NCI-H187 (cell line): ENCODE measurements at regions not wholly inside any gene's neighbourhood (a gene's known extent, or its start where the extent isn't known, plus 50 kb on each side); places are given as distances from the start of the nearest gene placed in this dataset.

ENCODE experiments used
- DNase-seq, 2 experiments: peaks; one replicate each; lab custom pipeline; 2025; lab: John Stamatoyannopoulos, UW

DNA sequence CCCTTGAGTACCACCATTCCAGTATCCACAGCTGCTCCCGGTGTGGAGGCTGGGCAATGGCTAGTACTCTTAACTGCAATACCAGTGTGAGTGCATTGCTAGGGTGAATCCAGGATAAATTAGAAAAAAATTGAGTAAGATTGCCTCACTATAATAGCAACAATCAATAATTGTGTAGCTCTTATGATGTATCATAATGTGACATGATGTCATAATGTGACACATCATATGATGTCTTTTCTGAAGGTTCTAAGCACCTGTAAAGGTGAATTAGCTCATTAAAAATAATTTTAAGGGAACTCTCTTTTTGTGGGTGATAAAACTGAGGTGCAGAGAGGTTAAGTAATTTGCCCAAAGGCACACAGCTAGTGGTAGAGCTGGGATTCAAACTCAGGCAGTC lies 424.4 kb downstream of the HLX start:
- no peak for DNase-seq

DNA sequence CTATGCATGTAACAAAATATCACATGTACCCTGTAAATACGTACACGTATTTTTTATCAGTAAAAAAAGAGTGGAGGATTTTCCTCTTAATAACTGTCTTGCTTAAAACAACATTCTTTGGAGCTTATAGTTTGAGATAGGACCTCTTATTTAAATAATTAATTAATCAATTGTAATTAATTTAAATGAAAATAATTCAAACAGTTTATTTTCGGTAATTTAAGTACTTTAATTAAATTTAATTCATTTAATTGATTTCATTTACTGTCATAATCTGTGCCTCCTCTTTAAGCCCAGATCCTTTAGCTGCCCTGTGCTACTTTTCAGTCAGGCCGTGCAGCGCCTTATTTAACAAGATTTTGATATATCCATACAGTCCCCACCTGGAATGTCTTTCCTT lies 427.0 kb downstream of the HLX start:
- no peak for DNase-seq

DNA sequence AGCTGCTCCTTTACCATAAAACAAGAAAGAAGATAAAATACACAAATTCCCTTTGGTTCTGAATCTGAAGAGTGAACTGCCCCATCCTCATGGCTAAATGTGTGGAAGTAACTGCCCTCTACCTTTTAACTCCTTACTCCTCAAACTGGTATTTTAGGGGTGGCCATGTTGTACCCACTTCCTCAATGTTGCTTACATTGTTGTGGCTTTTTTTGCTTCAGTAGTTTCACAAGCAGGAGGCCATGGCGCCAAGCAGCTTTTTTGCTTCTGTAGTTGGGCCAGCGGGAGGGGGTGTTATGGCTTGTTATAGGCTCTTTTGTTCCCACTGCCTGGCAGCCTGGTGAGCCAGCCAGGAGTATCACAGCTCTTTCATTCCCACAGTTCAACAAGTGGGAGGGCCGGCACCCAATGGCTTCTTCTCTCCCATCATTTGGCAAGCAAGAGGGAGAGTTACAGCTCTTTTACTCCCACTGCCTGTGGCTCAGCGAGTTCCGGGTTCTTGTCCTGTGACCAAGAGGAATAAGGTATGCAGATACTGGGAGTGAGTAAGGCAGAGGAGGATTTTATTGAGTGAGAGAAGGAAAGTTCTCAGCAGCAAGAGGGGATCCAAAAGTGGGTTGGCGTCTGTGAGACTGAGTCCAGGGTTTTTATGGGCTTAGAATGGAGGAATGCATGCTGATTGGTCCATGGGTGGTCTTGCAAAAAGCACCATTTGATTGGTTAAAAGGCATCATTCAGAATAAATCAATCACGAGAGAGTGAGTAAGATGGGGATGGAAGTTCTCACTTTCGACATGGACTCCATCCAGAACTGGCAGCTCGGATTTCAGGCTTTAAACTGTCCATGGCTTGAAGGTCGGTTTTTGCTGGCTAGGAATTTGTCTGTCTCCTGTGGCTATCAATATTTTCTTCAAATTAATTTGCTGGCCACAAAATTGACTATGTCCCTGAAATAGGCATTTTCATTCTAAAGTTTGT lies 429.6 kb downstream of the HLX start:
- no peak for DNase-seq

DNA sequence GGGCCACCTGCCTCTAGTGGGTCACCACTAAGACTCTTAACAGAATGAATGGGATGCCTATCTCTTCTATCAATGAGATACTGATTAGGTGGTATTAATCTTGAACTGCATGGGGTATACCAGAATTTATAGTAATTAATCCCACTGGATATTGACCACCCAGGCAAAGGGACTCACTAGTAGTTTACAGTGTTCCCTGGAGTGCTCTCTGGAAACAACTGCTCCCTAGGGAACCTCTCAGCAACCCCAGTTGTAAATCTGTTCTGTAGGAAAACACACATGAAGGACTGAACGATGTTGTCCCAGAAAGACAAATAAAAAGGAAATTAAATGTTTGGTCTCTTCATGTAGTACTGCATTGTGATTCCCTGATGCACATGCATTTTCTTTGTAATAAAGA lies 430.5 kb downstream of the HLX start:
- DNase-seq = no peak

DNA sequence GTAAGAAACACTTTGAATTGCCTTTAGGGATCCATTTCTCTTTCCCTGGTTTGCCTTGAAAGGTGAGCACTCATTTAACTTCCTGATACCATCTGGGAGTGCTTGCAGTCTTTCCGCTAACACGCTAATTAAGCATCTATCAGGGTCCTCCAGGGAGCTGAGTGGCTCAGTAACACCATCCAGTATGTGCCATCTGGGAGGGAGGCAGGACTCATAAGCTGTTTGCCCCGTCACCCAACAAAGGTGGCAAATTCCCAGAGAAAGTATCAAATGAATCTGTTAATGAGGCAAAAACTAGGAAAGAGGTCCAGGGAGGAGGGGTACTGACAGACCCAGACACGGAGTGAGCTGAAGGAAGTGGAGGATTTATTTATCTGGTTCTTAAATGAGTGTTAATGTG lies 430.9 kb downstream of the HLX start:
- no peak for DNase-seq

DNA sequence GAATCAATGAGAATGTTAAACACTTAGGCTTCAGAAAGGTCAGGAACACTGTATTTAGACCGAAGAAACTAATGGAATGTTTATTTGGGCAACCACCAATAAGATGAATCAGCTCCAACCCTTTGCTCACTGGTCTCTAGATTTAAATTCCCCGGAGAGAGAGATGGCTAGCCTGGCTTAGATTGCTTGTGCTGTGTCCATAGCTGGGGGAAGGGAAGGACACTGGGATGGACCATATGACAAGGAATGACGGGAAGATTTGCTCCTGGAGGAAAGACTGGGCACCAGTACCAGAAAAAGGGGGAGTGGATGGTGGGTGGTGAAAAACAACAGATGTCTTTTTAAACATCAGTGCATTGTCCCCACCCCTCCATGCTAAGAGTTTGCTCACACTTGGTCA lies 426.6 kb downstream of the DUSP10 start:
- DNase-seq = no peak

DNA sequence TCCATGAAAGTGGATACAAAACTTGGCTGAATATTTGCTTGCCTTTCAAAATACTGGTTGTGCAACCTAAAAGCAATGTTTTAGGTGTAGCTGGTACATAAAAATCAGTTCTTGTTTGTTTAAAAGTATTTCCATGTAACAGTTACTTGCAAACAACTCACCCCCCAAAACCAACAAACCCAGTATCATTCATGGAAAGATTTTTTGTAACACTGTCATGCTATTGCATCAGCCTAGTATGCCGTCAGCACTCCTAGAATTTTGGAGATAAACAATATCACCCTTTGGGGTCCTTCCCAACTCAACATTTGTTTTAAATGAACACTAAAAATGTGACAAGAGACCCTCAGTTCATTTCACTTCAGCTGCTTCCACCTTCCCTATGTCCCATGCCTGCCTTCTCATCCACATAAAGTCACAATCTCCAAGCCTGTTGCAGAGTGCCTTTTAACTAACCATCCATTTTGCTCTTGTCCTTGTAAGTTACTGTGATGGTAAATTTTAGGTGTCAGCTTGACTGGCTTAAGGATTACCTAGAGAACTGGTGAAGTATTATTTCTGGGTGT lies 425.3 kb downstream of the DUSP10 start:
- DNase-seq = no peak

DNA sequence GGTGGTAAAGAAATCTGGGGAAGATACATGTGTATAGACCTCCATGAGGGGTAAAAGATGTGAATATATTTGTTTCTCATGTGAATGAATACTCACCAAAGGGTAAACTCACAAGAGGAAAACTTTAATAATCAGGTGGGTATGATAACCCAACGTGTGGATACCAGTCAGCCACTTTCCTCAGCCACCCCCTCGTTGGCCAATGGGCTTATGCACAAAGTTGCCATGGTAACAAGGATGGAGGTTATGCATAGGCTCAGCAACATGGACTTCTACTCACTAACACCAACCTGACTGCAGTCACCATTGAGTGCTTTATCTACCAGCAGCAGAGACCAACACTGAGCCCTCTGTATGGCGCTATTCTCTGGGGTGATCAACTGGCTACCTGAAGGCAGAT lies 424.4 kb downstream of the DUSP10 start:
- no peak for DNase-seq

DNA sequence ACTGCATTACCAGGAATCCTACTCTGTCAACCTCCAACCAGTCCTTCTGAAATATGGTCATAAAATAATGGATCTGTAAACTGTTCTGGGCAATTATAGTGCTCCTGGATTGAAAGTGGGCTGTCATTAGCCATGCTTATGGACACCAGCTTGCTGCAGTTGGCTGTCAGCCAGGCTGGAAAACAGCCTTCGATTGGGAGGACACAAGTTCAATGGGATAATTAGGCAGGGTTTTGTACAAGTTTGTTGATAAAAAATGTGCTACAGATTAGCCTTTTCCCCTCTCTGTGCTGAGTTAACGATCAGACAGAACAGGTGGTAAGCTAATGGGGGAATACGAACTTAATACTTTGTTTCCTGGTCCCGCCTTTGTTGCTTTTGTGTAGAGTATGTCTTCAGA lies 413.9 kb downstream of the DUSP10 start:
- peak in 1 of 2 experiments; percentile 15 for DNase-seq

DNA sequence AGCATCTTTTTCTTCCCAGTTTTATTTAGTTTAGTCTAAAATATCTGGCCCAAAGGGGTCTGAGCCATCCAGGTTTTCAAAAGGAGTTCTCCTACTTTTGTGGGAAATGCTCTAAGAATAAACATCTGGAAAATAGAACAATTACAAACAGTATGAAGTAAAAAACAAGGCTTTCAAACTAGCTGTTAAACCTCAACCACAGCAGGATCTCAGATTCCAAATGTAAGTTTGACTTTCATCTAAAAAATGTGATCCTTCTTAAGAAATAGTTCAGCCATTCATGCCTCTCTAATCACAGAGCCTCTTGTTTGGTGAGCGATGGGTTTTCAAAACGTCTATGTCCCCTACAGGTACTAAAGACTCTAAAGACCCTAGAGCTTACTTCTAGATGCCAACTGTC lies 413.5 kb downstream of the DUSP10 start:
- no peak for DNase-seq

DNA sequence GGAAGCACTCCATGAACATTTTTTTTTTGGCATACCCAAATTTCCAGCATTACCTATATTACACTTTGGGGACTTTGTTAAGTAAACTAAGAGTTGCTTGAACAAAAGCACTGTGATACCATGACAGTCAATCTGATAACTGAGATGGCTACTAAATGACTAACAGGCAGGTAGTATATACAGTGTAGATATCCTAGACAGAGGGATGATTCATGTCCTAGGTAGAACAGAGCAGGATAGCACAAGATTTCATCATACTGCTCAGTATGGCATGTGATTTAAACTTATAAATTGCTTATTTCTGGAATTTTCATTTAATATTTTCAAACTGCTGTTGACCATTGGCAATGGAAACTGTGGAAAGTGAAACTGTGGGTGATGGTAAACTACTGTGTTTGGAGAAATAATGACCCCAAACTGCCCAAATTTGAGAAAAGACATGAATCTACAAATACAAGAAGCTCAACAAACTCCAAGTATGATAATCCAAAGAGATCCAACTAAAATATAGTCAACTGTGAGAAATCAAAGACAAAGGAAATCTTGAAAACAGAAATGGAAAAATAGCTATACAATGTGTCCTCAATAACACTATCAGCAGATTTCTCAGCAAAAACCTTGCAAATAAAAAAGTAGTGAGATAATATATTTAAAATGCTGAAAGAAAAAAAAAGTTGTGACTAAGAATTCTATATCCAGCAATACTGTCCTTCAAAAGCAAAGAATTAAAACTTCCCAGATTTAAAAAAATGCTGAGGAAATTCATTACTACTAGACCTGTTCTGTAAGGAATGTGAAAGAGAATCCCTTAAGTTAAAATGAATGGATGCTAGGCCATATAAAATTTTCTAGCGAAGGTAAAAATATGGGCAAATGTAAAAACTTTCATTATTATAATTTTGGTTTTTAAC lies 410.4 kb downstream of the DUSP10 start:
- DNase-seq = no peak

DNA sequence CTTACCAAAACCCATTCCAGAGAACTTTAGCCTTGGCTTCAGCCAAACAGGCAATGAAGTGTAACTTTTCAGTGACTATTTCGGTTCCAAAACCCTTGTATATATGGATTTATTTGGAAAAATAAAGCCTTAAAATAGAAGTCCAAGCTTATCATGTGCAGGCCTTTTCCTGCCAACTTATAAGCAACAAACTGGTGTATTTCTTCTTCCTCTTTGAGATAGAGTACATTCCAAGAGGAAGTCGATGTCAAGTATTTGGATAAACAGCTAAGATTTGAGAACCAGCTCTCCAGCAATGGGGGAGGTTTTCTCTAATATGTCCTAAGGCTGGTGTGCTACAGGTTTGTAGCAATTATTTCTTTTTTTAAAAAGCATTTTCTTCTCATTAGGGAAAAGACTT lies 407.8 kb downstream of the DUSP10 start:
- DNase-seq = no peak

DNA sequence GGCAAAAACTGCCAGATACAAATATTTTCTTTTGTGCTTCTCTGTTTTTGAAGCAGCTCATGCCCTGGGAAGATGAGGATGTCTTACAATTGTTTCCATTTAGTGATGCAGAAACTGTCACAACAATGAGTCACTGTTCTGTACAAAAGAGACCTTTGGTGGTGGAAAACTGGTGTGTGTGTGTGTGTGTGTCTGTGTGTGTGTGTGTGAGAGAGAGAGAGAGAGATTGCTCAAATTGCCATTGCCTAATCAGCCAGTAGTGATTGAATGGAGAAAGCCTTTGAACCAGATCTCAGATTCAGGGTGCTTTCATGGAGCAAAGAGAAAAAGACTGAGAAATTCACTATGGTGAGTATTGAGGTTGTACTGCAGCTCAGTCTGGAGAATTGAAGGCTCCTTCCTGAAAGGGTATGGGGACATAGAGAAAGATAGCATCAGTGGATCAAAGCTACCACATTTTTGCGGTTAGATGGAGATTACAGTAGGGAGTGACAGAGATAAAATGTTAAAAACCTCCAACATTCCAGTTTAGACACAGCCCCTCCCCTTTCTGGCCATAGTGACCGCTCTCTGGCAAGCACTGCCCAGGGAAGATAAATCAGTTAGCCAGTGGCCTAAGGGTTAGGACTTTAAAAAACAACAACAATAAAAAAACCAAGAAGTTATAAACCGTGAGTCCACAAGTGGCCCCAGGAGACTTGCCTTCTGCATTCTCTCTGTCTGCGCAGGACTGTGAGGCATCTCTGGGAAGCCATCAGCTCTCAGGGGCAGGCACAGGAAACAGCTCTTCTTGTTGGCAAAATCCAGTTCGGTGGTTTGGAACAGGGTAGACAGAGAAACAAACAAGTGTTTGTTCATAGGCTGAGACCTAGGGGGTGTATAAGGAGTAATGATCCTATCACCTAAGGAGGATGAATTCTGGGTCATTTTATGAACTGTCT lies 406.5 kb downstream of the DUSP10 start:
- DNase-seq = no peak

DNA sequence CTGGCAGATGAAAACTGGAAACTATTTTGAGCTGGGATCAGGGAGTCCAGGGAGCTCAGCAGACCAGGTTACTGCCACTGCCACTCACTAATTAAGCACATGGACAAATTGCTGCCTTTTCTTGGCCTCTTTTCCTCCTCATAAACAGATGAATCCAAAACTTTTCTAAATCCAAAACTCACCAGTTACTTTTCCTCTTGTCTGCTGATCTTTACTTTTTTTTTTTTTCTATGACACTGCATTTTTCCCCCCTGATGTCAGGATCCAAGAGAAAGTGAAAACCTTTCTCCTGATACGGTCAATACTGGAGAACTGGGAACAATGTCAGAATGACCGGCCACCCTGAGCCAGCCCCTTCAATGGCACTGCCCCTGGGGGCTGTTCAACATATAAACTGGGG lies 405.8 kb downstream of the DUSP10 start:
- DNase-seq = no peak

DNA sequence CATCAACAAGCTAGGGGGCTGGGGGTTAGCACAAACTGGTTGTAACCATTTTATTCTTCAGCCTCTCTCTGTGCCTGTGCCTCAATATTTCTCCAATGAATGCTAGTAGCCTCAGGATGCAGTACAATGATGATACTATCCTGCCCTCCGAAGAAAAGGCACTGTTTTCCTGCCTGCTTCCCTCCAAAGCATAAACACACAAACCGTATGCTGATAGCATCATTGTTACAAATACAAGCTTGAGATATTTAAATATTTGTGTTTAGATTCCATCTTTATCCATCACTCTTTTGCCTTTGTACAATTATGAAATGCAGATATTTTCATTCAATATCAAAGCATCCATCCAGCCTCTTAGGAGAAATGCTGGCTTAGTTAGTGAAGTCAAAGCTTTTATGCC lies 404.8 kb downstream of the DUSP10 start:
- no peak for DNase-seq

DNA sequence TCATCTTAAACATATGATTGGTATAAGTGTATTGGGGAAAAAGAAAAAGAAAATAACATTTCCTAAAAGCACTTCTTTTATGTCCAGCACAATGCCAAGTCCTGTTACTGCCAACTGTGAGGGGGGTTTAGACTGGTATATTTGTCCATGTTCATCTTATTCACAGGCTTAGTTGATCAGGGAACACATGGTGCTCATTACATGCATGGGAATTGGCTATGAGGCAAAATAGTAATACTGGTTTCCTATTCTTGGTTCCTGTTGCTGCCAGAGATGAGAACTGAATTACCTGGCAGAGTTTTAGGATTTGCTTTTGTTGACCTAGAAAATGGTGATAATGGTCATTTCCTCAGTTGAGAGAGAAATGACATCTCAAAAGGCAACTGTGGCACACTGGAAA lies 398.8 kb downstream of the DUSP10 start:
- DNase-seq = no peak

DNA sequence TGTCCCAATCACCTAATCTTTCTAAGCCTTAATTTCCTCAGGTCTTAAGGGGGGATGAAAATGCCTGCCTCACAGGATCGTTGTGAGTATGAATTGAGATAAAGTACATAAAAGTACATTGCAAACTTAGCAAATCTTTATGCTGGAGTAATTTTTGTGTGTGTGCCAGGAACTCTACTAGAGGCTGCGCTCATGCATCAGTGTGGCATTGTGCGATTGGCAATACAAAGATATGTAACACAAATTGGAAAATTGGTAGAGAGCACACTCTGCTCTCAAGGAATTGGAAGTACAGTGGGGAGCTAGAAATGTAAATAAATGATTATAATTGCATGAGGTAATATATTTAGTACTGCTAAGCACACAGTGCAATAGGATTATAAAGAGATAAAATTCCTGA lies 398.3 kb downstream of the DUSP10 start:
- no peak for DNase-seq

DNA sequence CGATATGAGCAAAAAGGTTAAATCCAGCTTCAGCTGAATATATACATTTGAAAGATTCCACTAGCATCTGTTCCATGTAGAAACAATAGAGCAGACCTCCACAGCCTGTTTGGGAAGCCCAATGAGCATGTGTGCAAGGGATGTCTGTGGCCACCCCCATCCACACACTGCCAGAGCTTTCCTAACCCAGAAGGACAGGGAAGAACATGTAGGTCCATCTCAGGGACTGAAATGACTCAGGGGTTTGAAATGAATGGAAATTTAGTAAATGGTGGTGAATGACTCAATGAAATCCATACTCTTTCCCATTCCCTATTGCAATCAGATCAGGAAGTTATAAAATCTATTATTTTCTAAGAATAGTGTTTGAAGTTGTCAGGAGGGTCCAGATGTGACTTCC lies 397.2 kb downstream of the DUSP10 start:
- DNase-seq = no peak

DNA sequence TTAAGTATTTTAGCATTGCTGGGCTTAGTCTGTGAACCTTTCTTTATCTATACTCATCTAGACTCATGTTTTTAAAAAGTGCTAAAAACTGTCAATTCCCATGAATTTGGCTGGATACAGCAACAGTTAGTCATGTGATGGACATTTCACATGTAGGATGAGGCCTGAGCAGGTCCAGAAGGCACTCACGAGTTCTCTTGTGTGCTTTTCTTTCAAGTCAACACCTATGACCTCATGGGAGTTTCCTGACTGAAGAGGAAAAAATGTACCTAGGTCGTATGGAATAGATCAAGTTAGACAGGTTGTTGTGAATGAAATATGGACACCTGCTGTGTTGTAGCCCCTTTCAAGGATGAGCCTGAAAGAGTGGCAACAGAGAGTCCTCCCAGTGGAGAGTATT lies 394.2 kb downstream of the DUSP10 start:
- DNase-seq = no peak

DNA sequence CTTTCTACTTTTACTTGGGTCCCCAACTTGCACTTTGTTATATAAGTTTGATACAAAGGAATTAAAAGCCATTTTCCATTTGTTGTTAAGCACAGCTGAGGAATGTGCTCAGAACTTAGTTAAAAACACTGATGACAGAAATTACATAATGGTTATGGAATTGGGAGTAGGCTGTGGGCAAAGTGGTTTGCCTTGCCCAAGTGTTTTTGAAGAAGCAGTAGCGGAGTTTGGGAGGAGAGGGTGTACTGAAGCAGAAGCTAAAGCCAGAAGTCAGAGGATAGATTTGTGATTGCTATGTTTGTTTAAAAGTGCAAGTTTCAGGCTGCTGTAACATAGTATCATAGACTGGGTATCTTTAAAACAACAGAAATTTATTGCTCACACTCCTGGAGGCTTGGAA lies 391.8 kb downstream of the DUSP10 start:
- DNase-seq = no peak

DNA sequence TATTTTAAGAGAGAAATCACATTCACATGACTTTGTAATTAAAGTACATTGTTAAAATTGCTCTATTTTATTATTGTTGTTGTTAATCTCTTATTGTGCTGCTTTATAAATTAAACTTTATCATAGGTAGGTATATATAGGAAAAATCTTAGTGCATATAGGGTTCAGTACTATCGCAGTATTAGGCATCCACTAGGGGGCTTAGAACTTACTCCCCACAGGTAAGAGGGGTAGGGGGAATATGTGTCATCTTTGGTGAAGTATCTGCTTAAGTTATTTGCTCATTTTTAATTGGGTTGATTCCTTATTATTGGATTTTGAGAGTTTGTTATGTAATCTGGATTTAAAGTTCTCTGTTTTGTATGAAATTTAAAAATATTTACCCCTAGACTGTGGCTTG lies 385.2 kb downstream of the DUSP10 start:
- no peak for DNase-seq

DNA sequence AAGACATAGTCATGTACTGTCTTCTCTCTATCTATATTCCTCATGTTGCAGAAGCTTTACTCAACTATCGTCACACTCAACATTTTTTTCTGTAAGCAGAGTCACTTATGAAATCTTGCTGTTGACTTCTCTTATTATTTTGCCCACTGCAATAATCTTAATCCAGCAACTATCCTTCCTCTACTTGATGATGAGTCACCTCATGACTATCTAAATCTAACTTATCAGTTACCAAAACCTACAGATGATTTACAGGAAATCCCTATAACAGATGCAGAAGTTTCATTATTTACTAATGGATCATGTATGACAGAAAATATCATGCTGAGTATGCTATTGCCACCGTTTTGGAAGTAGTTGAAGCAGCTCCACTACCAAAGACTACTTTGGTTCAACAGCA lies 378.9 kb downstream of the DUSP10 start:
- no peak for DNase-seq
